HG02678 (cell line): ENCODE measurements at regions not wholly inside any gene's neighbourhood (a gene's known extent, or its start where the extent isn't known, plus 50 kb on each side); places are given as distances from the start of the nearest gene placed in this dataset.
"Not testable (repeated sequence)": the region's sequence is repeated elsewhere in the genome, so short reads cannot be mapped to it uniquely, and the experiment has no call there.

ENCODE experiments used
- ATAC-seq: cut with Tn5 transposase; IDR thresholded peaks from one replicate; pipeline ENCODE4 v1.9.1; 2021; ENCODE audit warnings: mild to moderate bottlenecking, moderate library complexity; ENCODE audit not compliant: unreplicated experiment

DNA sequence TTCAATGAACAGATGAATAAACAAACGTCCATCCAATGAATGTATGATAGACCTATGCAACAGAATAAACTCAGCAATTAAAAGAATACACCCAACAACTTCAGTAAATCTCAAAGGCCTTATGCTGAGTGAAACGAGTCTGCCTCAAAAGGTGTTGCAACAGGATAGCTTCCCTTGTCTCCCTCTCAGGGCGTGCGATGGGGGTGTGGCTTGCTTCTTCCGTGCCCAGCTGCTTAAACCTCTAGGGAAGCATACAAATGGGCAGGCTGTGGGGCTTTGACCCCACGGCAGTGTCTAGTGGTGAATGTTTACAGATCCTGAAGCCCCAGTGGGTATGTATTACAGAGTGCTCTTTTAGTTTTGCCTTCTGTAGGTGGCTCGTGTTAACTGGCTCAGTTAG, 87.0 kb upstream of the CCL21 start:
- ATAC-seq = no peak

DNA sequence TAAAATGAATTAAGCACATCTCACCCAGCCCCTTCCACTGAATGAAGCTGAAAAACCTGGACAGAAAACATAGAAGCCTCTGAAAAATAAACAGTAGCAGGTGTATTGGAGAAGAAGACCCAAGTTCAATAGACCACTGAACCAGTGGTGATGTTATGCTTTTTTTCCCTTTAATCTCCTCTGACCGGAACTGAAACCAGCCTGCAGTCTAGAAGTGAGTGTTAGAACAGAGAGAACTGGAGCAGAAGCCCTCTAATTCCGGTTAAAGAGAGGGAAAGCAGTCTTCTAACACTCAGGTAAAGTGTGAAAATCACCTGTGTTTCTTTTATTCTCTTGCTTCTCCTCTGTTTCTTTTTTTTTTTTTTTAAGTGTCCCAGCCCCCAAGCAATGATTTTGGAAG, 83.5 kb upstream of the CCL21 start:
- no peak for ATAC-seq

DNA sequence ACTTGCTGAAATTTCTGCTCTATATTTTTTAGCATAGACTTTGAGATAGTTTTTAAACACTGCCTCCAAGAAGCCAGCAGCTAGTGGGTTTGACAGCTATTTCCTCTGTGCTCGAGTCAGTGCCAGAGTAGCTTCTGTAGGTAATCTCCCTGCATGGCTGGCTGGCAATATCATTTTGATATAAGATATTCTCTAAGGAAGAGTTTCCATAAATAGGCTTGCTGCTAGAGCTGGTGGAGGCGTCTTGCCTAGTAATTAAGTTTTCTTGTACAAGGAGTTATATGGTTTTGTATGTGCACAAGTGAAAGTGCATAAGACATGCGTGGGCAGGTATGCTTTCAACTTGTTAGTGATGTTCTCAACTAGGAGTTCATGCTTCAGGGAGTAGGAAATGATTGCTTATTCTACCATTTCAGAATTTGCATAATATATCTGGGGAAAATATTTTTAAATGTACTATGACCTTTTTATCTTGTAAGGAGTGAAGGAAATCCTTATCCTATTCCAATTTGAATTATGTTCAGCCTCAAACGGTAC, 74.1 kb upstream of the CCL21 start:
- no peak for ATAC-seq

DNA sequence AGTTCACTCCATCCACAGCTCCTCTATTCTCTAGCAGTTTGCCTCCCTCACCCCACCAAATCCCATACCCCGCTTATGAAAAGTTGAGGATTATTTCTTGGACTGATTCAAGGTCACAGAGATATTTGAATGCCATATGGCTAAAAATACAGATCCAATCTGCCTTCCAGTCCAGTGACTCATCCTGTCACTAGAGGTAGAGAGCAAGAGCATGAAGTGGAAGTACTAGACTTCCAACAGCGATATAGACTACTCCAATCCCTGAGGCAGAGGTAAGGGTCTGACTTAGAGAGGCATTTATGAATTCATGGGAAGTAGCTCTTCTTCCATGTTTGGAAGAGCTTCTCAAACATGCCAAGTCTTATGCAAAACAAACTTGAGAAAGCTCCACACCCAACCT, 72.4 kb upstream of the CCL21 start:
- no peak for ATAC-seq

DNA sequence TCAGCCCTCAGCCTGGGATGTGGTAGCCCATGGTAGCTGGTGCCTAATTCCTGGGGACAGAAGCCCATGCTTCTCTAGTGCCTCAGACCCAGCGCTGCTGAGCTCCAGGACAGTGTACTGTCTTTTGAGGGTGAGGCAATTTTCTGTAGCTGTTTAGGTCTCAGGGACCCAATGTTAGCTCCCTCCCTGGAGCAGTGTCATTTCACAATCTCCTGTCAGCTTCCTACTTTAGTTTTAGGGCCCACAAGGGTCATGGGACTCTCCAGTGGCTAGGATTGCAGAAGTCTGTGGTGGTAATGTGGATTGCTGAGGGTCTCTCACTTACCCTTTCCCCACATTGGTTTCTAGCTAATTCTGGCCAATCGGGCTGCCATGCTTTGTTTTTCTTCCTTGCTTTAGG, 67.7 kb upstream of the CCL21 start:
- no peak for ATAC-seq

DNA sequence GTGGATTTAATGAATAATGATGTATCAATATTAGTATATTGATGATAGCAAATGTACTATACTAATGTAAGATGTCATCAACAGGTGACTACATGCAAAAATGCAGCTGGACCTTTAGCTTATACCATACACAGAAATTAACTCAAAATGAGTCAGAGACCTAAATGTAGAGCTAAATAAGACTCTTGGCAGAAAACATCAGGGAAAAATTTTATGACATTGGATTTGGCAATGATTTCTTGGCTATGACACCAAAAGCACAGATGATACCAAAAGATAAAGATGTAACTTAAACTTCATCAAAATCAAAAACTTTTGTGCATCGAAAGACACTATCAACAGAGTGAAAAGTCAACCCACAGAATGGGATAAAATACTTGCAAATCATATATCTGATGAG, 64.0 kb upstream of the CCL21 start:
- ATAC-seq = no peak

DNA sequence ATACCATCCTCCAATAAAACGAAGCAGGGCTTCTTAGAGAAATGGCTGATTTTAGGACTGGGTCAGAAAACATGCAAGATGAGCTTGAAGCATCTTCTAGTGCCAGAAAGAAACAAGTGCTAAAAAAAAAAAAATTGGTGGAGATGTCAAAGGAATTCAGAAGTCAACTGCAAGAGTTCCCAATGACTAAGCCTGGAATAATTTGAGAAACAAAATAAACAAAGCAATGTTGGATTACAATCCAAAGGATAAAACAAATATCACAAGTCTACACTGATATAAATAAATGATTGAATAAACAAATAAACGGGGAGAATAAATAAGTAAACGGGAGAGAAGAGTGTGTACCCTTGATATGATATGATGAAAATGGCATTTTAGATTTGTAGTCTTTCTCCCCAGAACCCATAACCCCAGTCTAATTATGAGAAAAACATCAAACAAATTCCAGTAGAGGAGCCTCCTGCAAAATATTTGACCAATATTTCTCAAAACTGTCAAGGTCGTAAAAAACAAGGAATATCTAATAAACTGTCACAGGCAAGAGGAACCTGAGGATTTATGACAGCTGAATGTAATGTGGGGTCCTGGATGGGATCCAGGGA, 63.5 kb upstream of the CCL21 start:
- ATAC-seq = no peak

DNA sequence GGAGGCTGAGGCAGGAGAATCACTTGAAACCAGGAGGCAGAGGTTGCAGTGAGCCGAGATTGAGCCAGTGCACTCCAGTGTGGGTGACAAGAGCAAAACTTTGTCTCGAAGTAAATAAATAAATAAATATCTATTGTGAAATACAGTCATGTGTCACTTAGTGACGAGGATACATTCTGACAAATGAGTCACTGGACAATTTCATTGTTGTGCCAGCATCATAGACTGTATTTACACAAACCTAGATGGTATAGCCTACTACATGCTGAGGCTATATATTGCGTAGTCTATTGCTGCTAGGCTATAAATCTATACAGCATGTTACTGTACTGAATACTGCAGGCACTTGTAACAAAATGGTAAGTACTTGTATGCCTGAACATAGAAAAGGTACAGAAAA, 61.1 kb upstream of the CCL21 start:
- ATAC-seq = no peak

DNA sequence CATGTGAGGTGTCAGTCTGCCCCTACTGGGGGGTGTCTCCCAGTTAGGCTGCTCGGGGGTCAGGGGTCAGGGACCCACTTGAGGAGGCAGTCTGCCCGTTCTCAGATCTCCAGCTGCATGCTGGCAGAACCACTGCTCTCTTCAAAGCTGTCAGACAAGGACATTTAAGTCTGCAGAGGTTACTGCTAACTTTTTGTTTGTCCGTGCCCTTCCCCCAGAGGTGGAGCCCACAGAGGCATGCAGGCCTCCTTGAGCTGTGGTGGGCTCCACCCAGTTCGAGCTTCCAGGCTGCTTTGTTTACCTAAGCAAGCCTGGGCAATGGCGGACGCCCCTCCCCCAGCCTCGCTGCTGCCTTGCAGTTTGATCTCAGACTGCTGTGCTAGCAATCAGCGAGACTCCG, 57.2 kb upstream of the CCL21 start:
- ATAC-seq = not testable (repeated sequence)

DNA sequence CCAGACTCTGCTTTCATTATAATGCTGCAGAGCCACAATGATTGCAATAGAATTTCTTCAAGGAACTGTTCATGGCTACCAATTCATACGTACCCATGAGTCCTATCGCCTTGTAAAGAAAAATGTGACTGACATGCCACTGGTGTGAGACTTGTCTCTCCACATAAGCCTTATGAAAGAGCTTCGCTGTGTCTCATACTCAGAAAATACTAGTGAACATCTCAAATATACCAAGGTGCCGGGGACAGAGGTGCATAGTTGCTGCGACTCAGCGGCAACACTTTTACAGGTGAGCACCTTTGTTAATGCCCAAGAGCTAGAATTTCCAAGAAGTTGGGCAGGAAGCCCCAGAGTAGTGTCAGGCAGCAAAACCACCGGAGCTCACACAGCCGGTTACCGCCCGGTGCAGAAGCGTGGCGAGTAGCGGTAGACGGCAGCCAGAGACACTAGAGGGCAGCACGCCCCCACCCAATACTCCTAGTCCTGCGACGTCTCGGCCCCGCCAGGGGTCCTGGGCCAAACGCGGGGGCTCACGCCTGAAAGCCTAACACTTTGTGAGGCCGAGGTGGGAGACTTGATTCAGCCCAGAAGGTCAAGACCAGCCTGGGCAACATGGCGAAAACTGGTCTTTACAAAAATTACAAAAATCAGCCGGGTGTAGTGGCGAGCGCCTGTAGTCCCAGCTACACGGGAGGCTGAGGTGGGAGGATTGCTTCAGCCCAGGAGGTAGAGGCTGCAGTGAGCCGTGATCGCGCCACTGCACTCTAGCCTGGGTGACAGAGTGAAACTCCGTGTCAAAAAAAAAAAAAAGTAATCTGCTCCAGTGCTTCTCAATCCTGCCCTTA, 50.5 kb upstream of the CCL21 start:
- not testable (repeated sequence) for ATAC-seq
